DOHH2 (cell line): ENCODE measurements at regions not wholly inside any gene's neighbourhood (a gene's known extent, or its start where the extent isn't known, plus 50 kb on each side); places are given as distances from the start of the nearest gene placed in this dataset.

Source experiments
- EZH2phosphoT487 ChIP-seq: fragments of 200-600 bp; sonication (generic); IDR thresholded peaks from 2 replicates; pipeline ENCODE4 v1.6.1; 2017; ENCODE audit warnings: borderline replicate concordance, mild to moderate bottlenecking, antibody characterized with exemption, low read length, moderate library complexity, mixed read lengths
- TF ChIP-seq, protein P1 (sequence below): fragments of 200-600 bp; sonication (generic); IDR thresholded peaks from one replicate; pipeline ENCODE4 v1.5.1; 2014; ENCODE audit warnings: antibody characterized with exemption, mild to moderate bottlenecking, low read depth, low read length; ENCODE audit not compliant: poor library complexity, severe bottlenecking

DNA sequence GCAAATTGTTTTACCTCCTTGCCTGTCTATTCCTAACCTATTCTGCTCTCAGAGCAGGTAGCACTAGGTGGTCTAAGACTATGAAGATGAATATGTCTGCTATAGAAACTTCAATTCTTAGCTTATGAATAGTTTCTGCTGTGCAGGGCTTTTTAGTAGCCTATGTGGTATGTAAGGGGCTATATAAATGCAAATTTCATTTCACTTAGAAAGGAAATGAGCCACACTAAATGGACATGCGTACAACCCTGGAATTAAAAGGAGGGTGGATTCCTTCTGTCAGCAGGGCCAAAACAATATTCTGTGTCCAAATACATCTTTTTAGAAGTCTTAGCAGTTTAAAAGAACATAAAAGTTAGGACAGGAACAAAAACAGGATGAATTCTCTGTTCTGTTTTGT, 163.9 kb upstream of the GEMIN8 start:
- TF ChIP-seq, protein P1, sequence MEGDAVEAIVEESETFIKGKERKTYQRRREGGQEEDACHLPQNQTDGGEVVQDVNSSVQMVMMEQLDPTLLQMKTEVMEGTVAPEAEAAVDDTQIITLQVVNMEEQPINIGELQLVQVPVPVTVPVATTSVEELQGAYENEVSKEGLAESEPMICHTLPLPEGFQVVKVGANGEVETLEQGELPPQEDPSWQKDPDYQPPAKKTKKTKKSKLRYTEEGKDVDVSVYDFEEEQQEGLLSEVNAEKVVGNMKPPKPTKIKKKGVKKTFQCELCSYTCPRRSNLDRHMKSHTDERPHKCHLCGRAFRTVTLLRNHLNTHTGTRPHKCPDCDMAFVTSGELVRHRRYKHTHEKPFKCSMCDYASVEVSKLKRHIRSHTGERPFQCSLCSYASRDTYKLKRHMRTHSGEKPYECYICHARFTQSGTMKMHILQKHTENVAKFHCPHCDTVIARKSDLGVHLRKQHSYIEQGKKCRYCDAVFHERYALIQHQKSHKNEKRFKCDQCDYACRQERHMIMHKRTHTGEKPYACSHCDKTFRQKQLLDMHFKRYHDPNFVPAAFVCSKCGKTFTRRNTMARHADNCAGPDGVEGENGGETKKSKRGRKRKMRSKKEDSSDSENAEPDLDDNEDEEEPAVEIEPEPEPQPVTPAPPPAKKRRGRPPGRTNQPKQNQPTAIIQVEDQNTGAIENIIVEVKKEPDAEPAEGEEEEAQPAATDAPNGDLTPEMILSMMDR: no peak
- TF ChIP-seq EZH2phosphoT487: no peak
